Naive B cell (primary cell): ENCODE measurements at regions not wholly inside any gene's neighbourhood (a gene's known extent, or its start where the extent isn't known, plus 50 kb on each side); places are given as distances from the start of the nearest gene placed in this dataset.

Experiments used
- ATAC-seq, 2 donors: fragments of 150-1000 bp; cut with Tn5 transposase; 2 replicates each; pipeline ENCODE4 v1.10.0; 2021; ENCODE audit warnings: low read depth in 2 of 2, mild to moderate bottlenecking in 2 of 2, moderate library complexity in 2 of 2
- DNase-seq: peaks from one replicate; pipeline ENCODE4 v3.0.0; 2022
- H3K27ac Mint-ChIP-seq, 6 donors: one replicate each; pipeline ENCODE4 v1.8.0; 2020 to 2022; ENCODE audit warnings: mild to moderate bottlenecking in 6 of 6, mixed read lengths in 6 of 6, moderate library complexity in 5 of 6, inconsistent platforms in 2 of 6
- H3K27me3 Mint-ChIP-seq, 3 donors: one replicate each; pipeline ENCODE4 v1.8.0; 2021 to 2022; ENCODE audit warnings: mixed read lengths in 3 of 3, mild to moderate bottlenecking in 1 of 3
- H3K36me3 Mint-ChIP-seq, 2 donors: one replicate each; pipeline ENCODE4 v1.8.0; 2020 to 2022; ENCODE audit warnings: mixed read lengths in 2 of 2, inconsistent platforms in 1 of 2, mild to moderate bottlenecking in 1 of 2
- H3K4me1 Mint-ChIP-seq, 3 donors: one replicate each; pipeline ENCODE4 v1.8.0; 2020 to 2022; ENCODE audit warnings: mixed read lengths in 3 of 3, inconsistent platforms in 1 of 3, mild to moderate bottlenecking in 1 of 3, moderate library complexity in 1 of 3
- H3K4me3 Mint-ChIP-seq, 8 donors: one replicate each; pipeline ENCODE4 v1.8.0; 2020 to 2022; ENCODE audit warnings: mild to moderate bottlenecking in 8 of 8, mixed read lengths in 8 of 8, moderate library complexity in 8 of 8, inconsistent platforms in 2 of 8
- H3K9me3 Mint-ChIP-seq, 7 donors: one replicate each; pipeline ENCODE4 v1.8.0; 2020 to 2022; ENCODE audit warnings: mixed read lengths in 7 of 7, mild to moderate bottlenecking in 5 of 7, inconsistent platforms in 2 of 7, moderate library complexity in 1 of 7

DNA sequence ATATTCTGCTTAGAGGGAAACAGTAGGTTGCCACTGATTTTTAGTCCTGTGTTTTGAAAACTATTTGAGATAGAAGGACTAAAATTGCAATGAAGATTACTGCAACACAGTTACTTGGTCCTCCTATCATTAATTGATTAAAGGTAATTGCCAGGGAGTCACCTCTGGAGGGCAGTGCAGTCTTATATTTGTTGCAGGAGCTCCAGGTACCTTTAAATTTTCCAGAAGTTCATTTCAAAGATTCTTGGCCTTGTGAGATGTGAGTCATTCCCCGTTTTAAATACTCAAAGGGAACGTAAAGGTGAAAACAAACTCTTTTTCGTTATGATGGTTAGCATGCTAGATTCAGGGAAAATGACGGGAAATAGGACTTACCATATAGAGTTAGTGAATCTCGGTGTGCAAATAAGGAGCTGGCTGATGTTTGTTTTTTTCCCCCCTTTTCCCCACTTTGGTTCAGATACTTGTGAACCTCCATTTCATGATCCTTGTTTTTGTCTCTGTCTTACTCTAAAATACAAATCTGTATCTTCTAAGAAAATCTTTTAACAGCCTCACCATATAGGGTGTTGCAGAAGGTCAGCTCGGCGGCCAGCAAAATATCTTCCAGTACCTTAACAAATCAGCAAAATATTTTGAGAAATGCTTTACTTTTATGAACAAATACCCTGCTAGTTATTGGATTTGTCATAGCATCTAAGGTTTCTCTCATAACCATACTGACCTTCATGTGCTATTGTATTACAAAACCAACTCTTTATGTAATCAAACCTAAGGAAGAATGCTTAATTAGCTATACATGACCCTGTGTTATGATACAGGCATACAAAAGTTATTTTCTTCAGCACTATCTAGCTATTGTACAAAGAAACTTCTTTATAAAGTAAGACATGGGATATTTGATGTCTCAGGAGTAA, 143.0 kb upstream of the HDAC9 start:
- peak; percentile 55 to 56 for ATAC-seq
- DNase-seq: no peak
- no peak overlapping the region for H3K4me3 Mint-ChIP-seq
- no peaks in the 10 kb centered on the region for H3K27me3 Mint-ChIP-seq
- H3K9me3 Mint-ChIP-seq: no peaks in the 10 kb centered on the region
- H3K4me1 Mint-ChIP-seq: peaks cover 13 to 18% (median 16%) of the 10 kb centered on the region in 3 donors
- no peaks in the 10 kb centered on the region for H3K36me3 Mint-ChIP-seq
- peak overlapping the region in 3 of 6 donors; percentile 4 to 79 (median 31) for H3K27ac Mint-ChIP-seq

DNA sequence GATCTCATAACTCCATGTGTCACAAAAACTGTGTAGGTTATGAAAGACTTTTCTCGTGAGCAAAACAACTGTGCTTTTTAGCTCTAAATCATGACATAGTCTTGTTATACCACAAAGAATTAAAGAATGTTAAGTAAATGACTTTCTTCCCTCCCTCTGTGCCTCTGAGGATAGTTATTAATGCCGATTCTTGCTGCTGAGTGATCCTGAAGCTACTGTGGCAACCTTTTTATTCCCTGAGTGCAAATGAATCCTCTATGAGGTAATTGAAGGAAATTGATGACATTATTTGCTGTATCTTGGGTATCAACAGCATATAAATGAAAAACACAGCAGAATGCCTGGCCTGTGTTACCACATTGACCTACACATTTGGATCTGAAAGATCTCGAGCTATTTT, 142.2 kb upstream of the HDAC9 start:
- no peaks in the 10 kb centered on the region for H3K9me3 Mint-ChIP-seq
- ATAC-seq: no peak
- peak overlapping the region in 3 of 6 donors; percentile 24 to 84 (median 28) for H3K27ac Mint-ChIP-seq
- no peak overlapping the region for H3K4me3 Mint-ChIP-seq
- H3K27me3 Mint-ChIP-seq: no peaks in the 10 kb centered on the region
- no peak for DNase-seq
- H3K36me3 Mint-ChIP-seq: no peaks in the 10 kb centered on the region
- H3K4me1 Mint-ChIP-seq: peaks cover 17 to 18% (median 18%) of the 10 kb centered on the region in 3 donors

DNA sequence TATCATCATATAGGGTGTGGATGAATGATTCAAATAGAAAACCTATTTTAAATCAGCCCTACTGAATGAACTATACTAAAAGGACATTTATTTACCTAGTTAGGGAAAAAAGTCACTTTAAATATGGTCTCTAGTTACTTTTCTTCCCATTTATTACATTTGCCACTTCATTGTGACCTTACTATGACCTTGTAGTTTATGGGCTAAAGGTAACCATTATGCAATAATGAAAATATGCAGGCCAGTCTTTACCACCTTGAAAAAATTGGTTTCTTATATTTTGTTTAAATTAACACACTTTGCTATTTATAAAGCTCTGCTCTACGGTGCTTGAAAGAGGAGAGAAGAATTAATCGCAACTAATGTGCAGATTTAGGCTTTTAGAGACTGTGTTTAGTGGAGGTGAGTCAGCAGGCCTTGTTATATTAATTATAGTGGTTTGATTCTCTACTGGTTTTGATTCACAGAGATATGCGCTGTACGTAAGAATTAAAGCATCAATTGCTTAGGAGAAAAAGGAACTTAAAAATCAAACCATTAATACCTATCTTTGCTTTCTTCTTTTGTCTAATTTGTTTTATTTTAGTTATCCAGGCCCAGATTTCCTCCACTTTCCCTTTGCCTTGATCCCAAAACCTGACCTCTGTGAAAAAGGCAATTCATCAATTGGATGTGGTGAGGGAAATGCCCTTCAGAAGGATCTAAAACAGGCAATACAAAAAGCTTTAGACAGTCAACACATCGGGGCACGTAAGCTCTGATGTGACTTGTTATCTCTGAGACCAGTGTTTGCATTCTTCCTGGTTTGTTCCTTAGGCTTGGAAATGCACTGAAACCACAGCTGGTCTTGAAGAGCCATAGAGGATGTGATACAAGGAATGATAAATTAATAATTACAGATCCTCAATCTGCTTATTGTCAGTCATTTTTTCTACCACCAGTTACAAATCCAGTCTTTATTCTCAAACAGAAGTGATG, 141.2 kb upstream of the HDAC9 start:
- ATAC-seq: no peak
- DNase-seq: no peak
- peaks cover 13 to 18% (median 14%) of the 10 kb centered on the region in 3 donors for H3K4me1 Mint-ChIP-seq
- no peaks in the 10 kb centered on the region for H3K36me3 Mint-ChIP-seq
- no peaks in the 10 kb centered on the region for H3K9me3 Mint-ChIP-seq
- peak overlapping the region in 2 of 6 donors; percentile 4 to 84 for H3K27ac Mint-ChIP-seq
- H3K27me3 Mint-ChIP-seq: no peaks in the 10 kb centered on the region
- no peak overlapping the region for H3K4me3 Mint-ChIP-seq

GRCh38 chr7:18356191-18356645, 139.3 kb upstream of the HDAC9 start:
- ATAC-seq (peak; percentile 87 to 88), DNase-seq (no peak)
- peak overlapping the region in 6 of 8 donors; percentile 0 to 83 (median 42) for H3K4me3 Mint-ChIP-seq
- peaks cover 7% of the 10 kb centered on the region in 2 donors for H3K36me3 Mint-ChIP-seq
- no peaks in the 10 kb centered on the region for H3K27me3 Mint-ChIP-seq
- peaks cover 17 to 27% (median 21%) of the 10 kb centered on the region in 3 donors for H3K4me1 Mint-ChIP-seq
- no peaks in the 10 kb centered on the region for H3K9me3 Mint-ChIP-seq
- peak overlapping the region; percentile 70 to 89 (median 80) for H3K27ac Mint-ChIP-seq

DNA sequence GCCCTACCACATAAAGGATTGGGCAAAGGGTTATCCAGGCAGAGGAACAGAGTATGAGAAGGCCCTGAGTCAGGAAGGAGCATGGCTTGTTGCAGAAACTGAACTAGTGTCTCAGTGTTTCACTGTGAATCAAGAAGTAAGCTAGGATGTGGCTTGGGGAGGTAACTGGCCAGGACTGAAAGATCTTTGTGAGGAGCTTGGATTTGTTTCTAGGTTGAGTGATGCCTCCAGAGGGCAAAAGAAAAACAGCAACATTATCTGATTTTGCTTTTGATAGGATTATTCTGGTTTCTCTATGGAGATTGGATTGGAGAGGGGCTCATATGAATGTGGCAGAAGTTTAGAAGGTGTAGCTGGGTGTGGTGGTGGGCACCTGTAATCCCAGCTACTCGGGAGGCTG, 137.9 kb upstream of the HDAC9 start:
- Mint-ChIP-seq H3K4me1 (peaks cover 17 to 27% (median 21%) of the 10 kb centered on the region in 3 donors), H3K27ac (peak overlapping the region in 4 of 6 donors; percentile 8 to 80 (median 33)), H3K9me3 (no peaks in the 10 kb centered on the region), H3K27me3 (no peaks in the 10 kb centered on the region), H3K36me3 (peaks cover 7% of the 10 kb centered on the region in 2 donors), H3K4me3 (no peak overlapping the region)
- ATAC-seq: no peak
- DNase-seq: no peak

- H3K36me3 Mint-ChIP-seq: peaks cover 7% of the 10 kb centered on the region in 2 donors
- DNase-seq (no peak), ATAC-seq (no peak)
- peaks cover 16 to 37% (median 23%) of the 10 kb centered on the region in 3 donors for H3K4me1 Mint-ChIP-seq
- no peaks in the 10 kb centered on the region for H3K9me3 Mint-ChIP-seq
- no peaks in the 10 kb centered on the region for H3K27me3 Mint-ChIP-seq
- H3K4me3 Mint-ChIP-seq: no peak overlapping the region
- peak overlapping the region in 1 of 6 donors; percentile 29 for H3K27ac Mint-ChIP-seq
Observed at GRCh38 chr7:18361756-18362155, 133.8 kb upstream of the HDAC9 start.

- Mint-ChIP-seq H3K27me3 (no peaks in the 10 kb centered on the region), H3K27ac (peak overlapping the region in 4 of 6 donors; percentile 12 to 77 (median 27)), H3K4me3 (no peak overlapping the region), H3K9me3 (no peaks in the 10 kb centered on the region), H3K4me1 (peaks cover 13 to 34% (median 25%) of the 10 kb centered on the region in 3 donors), H3K36me3 (peaks cover 7% of the 10 kb centered on the region in 2 donors)
- ATAC-seq (no peak), DNase-seq (no peak)
Observed at GRCh38 chr7:18363751-18364380, 131.7 kb upstream of the HDAC9 start.

DNA sequence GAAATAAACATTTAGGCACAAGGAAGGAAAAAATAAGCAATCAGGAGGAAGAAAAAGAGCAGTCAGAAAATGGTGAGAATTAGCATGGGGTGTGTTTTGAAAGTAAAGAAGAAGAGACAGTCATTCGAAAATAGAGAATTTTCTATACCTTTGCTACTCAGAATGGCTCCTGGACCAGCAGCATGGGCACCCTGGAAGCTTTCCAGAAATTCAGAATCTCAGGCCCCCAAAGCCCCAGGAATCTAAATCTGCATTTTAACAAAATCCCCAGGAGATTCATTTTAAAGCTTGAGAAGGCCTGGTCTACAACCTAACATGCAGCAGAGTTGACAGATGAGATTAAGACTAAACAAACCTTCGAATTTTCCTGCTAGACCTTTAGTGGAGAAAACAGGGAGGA, 131.2 kb upstream of the HDAC9 start:
- Mint-ChIP-seq H3K36me3 (peaks cover 7% of the 10 kb centered on the region in 2 donors), H3K9me3 (no peaks in the 10 kb centered on the region), H3K4me3 (no peak overlapping the region), H3K27ac (peak overlapping the region in 3 of 6 donors; percentile 0 to 16 (median 5)), H3K27me3 (no peaks in the 10 kb centered on the region), H3K4me1 (peaks cover 14 to 35% (median 25%) of the 10 kb centered on the region in 3 donors)
- ATAC-seq (no peak), DNase-seq (no peak)

- no peak for DNase-seq
- no peak for ATAC-seq
- Mint-ChIP-seq H3K27ac (peak overlapping the region in 1 of 6 donors; percentile 48), H3K4me1 (peaks cover 15 to 30% (median 22%) of the 10 kb centered on the region in 3 donors), H3K36me3 (peaks cover 0 to 7% of the 10 kb centered on the region in 2 donors), H3K9me3 (no peaks in the 10 kb centered on the region), H3K4me3 (no peak overlapping the region), H3K27me3 (no peaks in the 10 kb centered on the region)
Observed at GRCh38 chr7:18366394-18366793, 129.2 kb upstream of the HDAC9 start.

DNA sequence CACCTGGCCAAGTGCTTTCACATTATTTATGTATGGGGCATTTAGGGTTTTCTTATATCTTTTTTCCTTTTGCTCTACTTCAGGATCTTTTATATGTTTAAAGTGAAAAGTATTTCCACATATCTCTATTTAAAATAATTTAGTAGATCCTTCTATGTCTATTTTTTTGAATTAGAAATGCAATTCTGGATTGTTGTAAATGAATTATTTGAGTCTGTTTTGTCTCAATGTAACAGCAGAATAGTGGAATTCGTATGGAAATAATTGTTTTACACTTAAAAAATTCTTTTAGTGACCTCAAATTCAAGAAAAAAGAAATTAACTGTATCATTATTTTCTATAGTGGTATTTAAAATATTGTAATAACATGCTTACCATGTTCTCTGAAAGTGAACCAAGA, 126.5 kb upstream of the HDAC9 start:
- H3K4me3 Mint-ChIP-seq: no peak overlapping the region
- no peak for DNase-seq
- H3K27ac Mint-ChIP-seq: peak overlapping the region in 1 of 6 donors; percentile 43
- no peak for ATAC-seq
- no peaks in the 10 kb centered on the region for H3K27me3 Mint-ChIP-seq
- peaks cover 13 to 31% (median 21%) of the 10 kb centered on the region in 3 donors for H3K4me1 Mint-ChIP-seq
- H3K36me3 Mint-ChIP-seq: peaks cover 0 to 7% of the 10 kb centered on the region in 2 donors
- no peaks in the 10 kb centered on the region for H3K9me3 Mint-ChIP-seq

- Mint-ChIP-seq H3K4me3 (no peak overlapping the region), H3K27ac (no peak overlapping the region), H3K4me1 (peaks cover 10 to 21% (median 14%) of the 10 kb centered on the region in 3 donors), H3K27me3 (no peaks in the 10 kb centered on the region), H3K36me3 (peaks cover 0 to 7% of the 10 kb centered on the region in 2 donors), H3K9me3 (no peaks in the 10 kb centered on the region)
- DNase-seq (no peak), ATAC-seq (no peak)
Observed at GRCh38 chr7:18370633-18371032, 124.9 kb upstream of the HDAC9 start.

DNA sequence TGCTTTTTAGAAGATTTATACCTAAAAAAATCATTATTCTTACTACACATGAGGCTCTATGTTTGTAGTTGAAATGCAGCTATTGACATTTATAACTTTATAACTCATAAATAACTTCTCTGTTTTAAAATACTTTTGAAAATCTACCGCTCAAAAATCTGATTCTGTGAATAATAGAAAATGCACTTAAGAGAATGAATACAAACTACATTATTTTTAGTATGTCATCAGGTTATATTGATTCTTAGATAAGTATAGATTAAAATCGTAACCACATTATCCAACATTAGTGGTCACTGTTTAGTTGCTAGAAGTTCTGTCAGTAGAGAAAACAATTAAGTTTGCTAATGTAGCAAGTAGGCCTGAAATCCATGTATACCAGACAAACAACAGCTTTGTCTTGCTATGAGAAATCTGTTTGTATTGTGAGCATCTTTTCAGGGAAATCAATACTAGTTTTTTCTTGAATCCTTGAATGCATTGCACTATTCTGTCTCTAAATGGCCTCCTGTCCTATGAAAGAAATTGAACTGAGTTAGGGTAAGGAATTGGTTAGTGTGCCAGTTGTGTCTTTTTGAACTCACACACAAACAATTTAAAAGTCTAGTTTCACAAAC, 116.5 kb upstream of the HDAC9 start:
- no peak for ATAC-seq
- H3K27ac Mint-ChIP-seq: no peak overlapping the region
- H3K4me3 Mint-ChIP-seq: no peak overlapping the region

More for the DNA sequence above, 116.5 kb upstream of the HDAC9 start:
- Mint-ChIP-seq H3K36me3 (no peaks in the 10 kb centered on the region), H3K27me3 (no peaks in the 10 kb centered on the region), H3K4me1 (peaks cover 0 to 4% (median 0%) of the 10 kb centered on the region in 3 donors), H3K9me3 (no peaks in the 10 kb centered on the region)
- DNase-seq: no peak
